ENCODE measurements at regions not wholly inside any gene's neighbourhood (a gene's known extent, or its start where the extent isn't known, plus 50 kb on each side); places are given as distances from the start of the nearest gene placed in this dataset.
"Not testable (repeated sequence)": the region's sequence is repeated elsewhere in the genome, so short reads cannot be mapped to it uniquely, and the experiment has no call there.

DNA sequence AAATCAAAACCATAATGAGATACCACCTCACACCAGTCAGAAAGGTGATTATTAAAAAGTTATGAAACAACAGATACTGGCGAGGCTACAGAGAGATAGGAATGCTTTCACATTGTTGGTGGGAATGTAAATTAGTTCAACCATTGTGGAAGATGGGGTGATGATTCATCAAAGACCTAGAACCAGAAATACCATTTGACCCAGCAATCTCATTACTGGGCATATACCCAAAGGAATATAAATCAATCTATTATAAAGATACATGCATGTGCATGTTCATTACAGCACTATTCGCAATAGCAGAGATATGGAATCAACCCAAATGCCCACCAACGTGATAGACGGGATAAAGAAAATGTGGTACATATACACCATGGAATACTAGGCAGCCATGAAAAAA is 56.5 kb upstream of the SNRK start:
- TF ChIP-seq, protein P1, sequence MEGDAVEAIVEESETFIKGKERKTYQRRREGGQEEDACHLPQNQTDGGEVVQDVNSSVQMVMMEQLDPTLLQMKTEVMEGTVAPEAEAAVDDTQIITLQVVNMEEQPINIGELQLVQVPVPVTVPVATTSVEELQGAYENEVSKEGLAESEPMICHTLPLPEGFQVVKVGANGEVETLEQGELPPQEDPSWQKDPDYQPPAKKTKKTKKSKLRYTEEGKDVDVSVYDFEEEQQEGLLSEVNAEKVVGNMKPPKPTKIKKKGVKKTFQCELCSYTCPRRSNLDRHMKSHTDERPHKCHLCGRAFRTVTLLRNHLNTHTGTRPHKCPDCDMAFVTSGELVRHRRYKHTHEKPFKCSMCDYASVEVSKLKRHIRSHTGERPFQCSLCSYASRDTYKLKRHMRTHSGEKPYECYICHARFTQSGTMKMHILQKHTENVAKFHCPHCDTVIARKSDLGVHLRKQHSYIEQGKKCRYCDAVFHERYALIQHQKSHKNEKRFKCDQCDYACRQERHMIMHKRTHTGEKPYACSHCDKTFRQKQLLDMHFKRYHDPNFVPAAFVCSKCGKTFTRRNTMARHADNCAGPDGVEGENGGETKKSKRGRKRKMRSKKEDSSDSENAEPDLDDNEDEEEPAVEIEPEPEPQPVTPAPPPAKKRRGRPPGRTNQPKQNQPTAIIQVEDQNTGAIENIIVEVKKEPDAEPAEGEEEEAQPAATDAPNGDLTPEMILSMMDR (conservative IDR thresholded peaks at IDR 0.05; ENCODE audit: low read depth, low read length), result not testable (repeated sequence)
- not testable (repeated sequence) for TF ChIP-seq EZH2 (IDR thresholded peaks at IDR 0.05; ENCODE audit: borderline replicate concordance, low read depth, low read length, poor library complexity, severe bottlenecking)

Measured in A673 (cell line).